ENCODE measurements at regions not wholly inside any gene's neighbourhood (a gene's known extent, or its start where the extent isn't known, plus 50 kb on each side); places are given as distances from the start of the nearest gene placed in this dataset.
"Not testable (repeated sequence)": the region's sequence is repeated elsewhere in the genome, so short reads cannot be mapped to it uniquely, and the experiment has no call there.

- TF ChIP-seq CTCF (IDR thresholded peaks at IDR 0.05; ENCODE audit: insufficient read depth, low read length), result no peak
- no peak overlapping the region for H3K4me3 ChIP-seq (ENCODE audit: low read depth, low read length)
- no peak for DNase-seq (ENCODE audit: low read depth)
These were observed 74.1 kb downstream of the DUSP6 start for GRCh38 chr12:89278169-89278568.

- DNase-seq (ENCODE audit: low read depth), result peak; percentile 61
- H3K4me3 ChIP-seq (ENCODE audit: low read depth, low read length), result no peak overlapping the region
- no peak for TF ChIP-seq CTCF (IDR thresholded peaks at IDR 0.05; ENCODE audit: insufficient read depth, low read length)
These were observed 75.4 kb downstream of the DUSP6 start for GRCh38 chr12:89276860-89277259.

- no peak overlapping the region for H3K4me3 ChIP-seq (ENCODE audit: low read depth, low read length)
- no peak for DNase-seq (ENCODE audit: low read depth)
- no peak for TF ChIP-seq CTCF (IDR thresholded peaks at IDR 0.05; ENCODE audit: insufficient read depth, low read length)
These were observed 78.8 kb downstream of the DUSP6 start for GRCh38 chr12:89273525-89273924.

GRCh38 chr12:89270548-89270947 lies 81.8 kb downstream of the DUSP6 start:
- no peak for TF ChIP-seq CTCF (IDR thresholded peaks at IDR 0.05; ENCODE audit: insufficient read depth, low read length)

GRCh38 chr12:89269174-89269573 lies 83.1 kb downstream of the DUSP6 start:
- no peak for DNase-seq (ENCODE audit: low read depth)

More at GRCh38 chr12:89270548-89270947, 81.8 kb downstream of the DUSP6 start:
- H3K4me3 ChIP-seq (ENCODE audit: low read depth, low read length), result no peak overlapping the region
- no peak for DNase-seq (ENCODE audit: low read depth)

GRCh38 chr12:89267404-89267803 lies 84.9 kb downstream of the DUSP6 start:
- no peak for DNase-seq (ENCODE audit: low read depth)
- no peak for TF ChIP-seq CTCF (IDR thresholded peaks at IDR 0.05; ENCODE audit: insufficient read depth, low read length)
- H3K4me3 ChIP-seq (ENCODE audit: low read depth, low read length), result no peak overlapping the region

More at GRCh38 chr12:89269174-89269573, 83.1 kb downstream of the DUSP6 start:
- H3K4me3 ChIP-seq (ENCODE audit: low read depth, low read length), result no peak overlapping the region
- no peak for TF ChIP-seq CTCF (IDR thresholded peaks at IDR 0.05; ENCODE audit: insufficient read depth, low read length)

GRCh38 chr12:89266574-89267188 lies 85.6 kb downstream of the DUSP6 start:
- not testable (repeated sequence) for DNase-seq (ENCODE audit: low read depth); H3K4me3 ChIP-seq (ENCODE audit: low read depth, low read length)
